Keratinocyte (primary cell): ENCODE measurements at regions not wholly inside any gene's neighbourhood (a gene's known extent, or its start where the extent isn't known, plus 50 kb on each side); places are given as distances from the start of the nearest gene placed in this dataset.

Experiments used
- DNase-seq: peaks from one replicate; pipeline ENCODE4 v3.0.0-alpha.2; 2011; ENCODE audit warnings: low read depth, missing footprints, low spot score
- FAIRE-seq: peaks from 2 replicates; lab custom pipeline; 2011; peaks lifted over from hg19 to GRCh38; lab: Jason Lieb, UNC
- H2AFZ ChIP-seq: 2 replicates; pipeline ENCODE4 v1.6.0; 2012; ENCODE audit warnings: low read length, control low read depth, inconsistent platforms; ENCODE audit not compliant: control insufficient read depth
- H3K27ac ChIP-seq: 2 replicates; pipeline ENCODE4 v1.5.1; 2011; ENCODE audit warnings: low read length; ENCODE audit not compliant: control insufficient read depth, insufficient read depth
- H3K27me3 ChIP-seq: 3 replicates; pipeline ENCODE4 v1.6.0; 2011; ENCODE audit warnings: low read length; ENCODE audit not compliant: control insufficient read depth, insufficient read depth; ENCODE audit errors: extremely low read depth
- H3K36me3 ChIP-seq, 2 experiments: 2 replicates in 1 of 2; 3 replicates in 1 of 2; pipeline ENCODE4 v1.5.1; 2011; ENCODE audit warnings: low read length in 2 of 2, mild to moderate bottlenecking in 1 of 2; ENCODE audit not compliant: control insufficient read depth in 2 of 2, insufficient read depth in 2 of 2; ENCODE audit errors: extremely low read depth in 1 of 2
- H3K4me1 ChIP-seq: 3 replicates; pipeline ENCODE4 v1.5.1; 2011; ENCODE audit warnings: low read length; ENCODE audit not compliant: control insufficient read depth, insufficient read depth; ENCODE audit errors: extremely low read depth
- H3K4me2 ChIP-seq: 3 replicates; pipeline ENCODE4 v1.6.0; 2011; ENCODE audit warnings: low read depth, low read length; ENCODE audit not compliant: control insufficient read depth, insufficient read depth; ENCODE audit errors: extremely low read depth
- H3K4me3 ChIP-seq, 3 experiments: fragments of 200-600 bp in 1 of 3; sonication (generic) in 1 of 3; 2 replicates in 2 of 3; 3 replicates in 1 of 3; pipeline ENCODE4 v1.5.1; 2011 to 2016; ENCODE audit warnings: low read length in 3 of 3, mild to moderate bottlenecking in 3 of 3, control low read depth in 2 of 3, inconsistent platforms in 1 of 3, low read depth in 1 of 3, mixed read lengths in 1 of 3, mixed run types in 1 of 3, moderate library complexity in 1 of 3; ENCODE audit not compliant: control insufficient read depth in 2 of 3, insufficient read depth in 2 of 3; ENCODE audit errors: extremely low read depth in 1 of 3
- H3K79me2 ChIP-seq: 2 replicates; pipeline ENCODE4 v1.6.0; 2012; ENCODE audit warnings: low read length; ENCODE audit not compliant: control insufficient read depth, insufficient read depth
- H3K9ac ChIP-seq: 3 replicates; pipeline ENCODE4 v1.6.0; 2011; ENCODE audit warnings: low read length; ENCODE audit not compliant: control insufficient read depth, insufficient read depth; ENCODE audit errors: extremely low read depth
- H3K9me1 ChIP-seq: 3 replicates; pipeline ENCODE4 v1.6.0; 2011; ENCODE audit warnings: low read length; ENCODE audit not compliant: control insufficient read depth, insufficient read depth; ENCODE audit errors: extremely low read depth
- H3K9me3 ChIP-seq: 2 replicates; pipeline ENCODE4 v1.5.1; 2012; ENCODE audit warnings: low read depth, low read length; ENCODE audit not compliant: control insufficient read depth
- H4K20me1 ChIP-seq: 3 replicates; pipeline ENCODE4 v1.6.0; 2011; ENCODE audit warnings: low read length; ENCODE audit not compliant: control insufficient read depth, insufficient read depth; ENCODE audit errors: extremely low read depth
- CTCF ChIP-seq, 3 experiments: IDR thresholded peaks in 1 of 3; conservative IDR thresholded peaks in 1 of 3; optimal IDR thresholded peaks in 1 of 3; 2 replicates in 2 of 3; 3 replicates in 1 of 3; pipeline versions ENCODE3 to v1.5.1; 2011; ENCODE audit warnings: low read length in 3 of 3, mild to moderate bottlenecking in 3 of 3, moderate library complexity in 2 of 3, control low read depth in 1 of 3, inconsistent platforms in 1 of 3; ENCODE audit not compliant: insufficient read depth in 2 of 3; ENCODE audit errors: extremely low read depth in 1 of 3
- EZH2 ChIP-seq: IDR thresholded peaks from one replicate; pipeline ENCODE4 v1.6.1; 2012; ENCODE audit warnings: inconsistent platforms, mild to moderate bottlenecking, low read length, moderate library complexity
- dilution Hi-C: fragments of 300-500 bp; cut with MboI; formaldehyde crosslinking; loops from one replicate; pipeline ENCODE4 v1.7.0; 2020; ENCODE audit warnings: low sequenced_read_pairs; ENCODE audit not compliant: extremely low pct_ligation_motif_present

DNA sequence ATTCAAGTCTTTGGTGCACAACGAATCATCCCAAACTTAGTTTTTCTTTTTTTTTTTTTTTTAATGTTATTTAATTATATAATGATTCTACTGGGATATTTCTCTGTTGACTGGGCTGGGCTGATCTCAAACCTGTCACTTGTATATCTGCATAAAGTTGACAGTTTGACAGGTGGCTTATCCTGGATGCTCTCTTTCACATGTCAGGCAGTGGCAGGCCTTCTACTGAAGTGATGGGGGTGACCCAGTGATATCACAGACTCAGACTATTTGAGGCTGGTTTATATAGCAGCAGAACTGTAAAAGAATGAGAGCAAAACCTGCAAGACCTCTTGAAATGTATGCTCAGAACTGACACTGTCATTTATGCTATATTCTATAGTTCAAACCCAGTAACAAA, 1813.5 kb upstream of the CDH6 start:
- no peaks in the 10 kb centered on the region for H3K9me1 ChIP-seq
- no peaks in the 10 kb centered on the region for H3K9me3 ChIP-seq
- no peak overlapping the region for H3K4me2 ChIP-seq
- H3K4me1 ChIP-seq: no peaks in the 10 kb centered on the region
- TF ChIP-seq EZH2 (no peak), CTCF (optimal IDR thresholded peaks at IDR 0.05 in 1 of 3, IDR thresholded peaks at IDR 0.05 in 1 of 3, conservative IDR thresholded peaks at IDR 0.05 in 1 of 3; ENCODE audit: extremely low read depth in 1 of 3, insufficient read depth in 2 of 3, low read length in 3 of 3) (no peak)
- H3K9ac ChIP-seq: no peak overlapping the region
- no peaks in the 10 kb centered on the region for H4K20me1 ChIP-seq
- H3K36me3 ChIP-seq: no peaks in the 10 kb centered on the region
- no peak overlapping the region for H2AFZ ChIP-seq
- DNase-seq (no peak), FAIRE-seq (no peak)
- no peaks in the 10 kb centered on the region for H3K27me3 ChIP-seq
- no peaks in the 10 kb centered on the region for H3K79me2 ChIP-seq
- dilution Hi-C loops: no loop called here
- H3K4me3 ChIP-seq: no peak overlapping the region
- H3K27ac ChIP-seq: no peak overlapping the region

DNA sequence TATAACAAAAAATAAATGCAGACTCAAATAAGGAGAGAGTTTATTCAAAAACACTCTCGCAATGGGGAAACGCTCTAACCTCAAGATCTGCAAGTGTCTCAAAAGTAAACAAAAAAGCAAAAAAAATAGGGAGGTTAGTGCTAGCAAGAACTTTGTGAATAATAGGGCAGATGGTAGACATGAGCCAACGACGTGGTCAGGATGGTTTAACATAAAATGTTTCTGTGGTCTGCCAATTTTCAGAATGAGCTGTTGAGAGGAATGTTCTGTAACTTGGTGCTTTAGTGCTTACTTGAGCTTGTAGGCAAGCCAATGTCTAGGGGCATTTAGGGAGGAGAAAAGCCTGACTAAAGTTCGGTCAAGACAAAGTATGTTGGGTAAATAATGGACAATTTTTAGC, 1813.9 kb upstream of the CDH6 start:
- no peak overlapping the region for H3K27ac ChIP-seq
- no peaks in the 10 kb centered on the region for H3K27me3 ChIP-seq
- dilution Hi-C loops: no loop called here
- no peak for TF ChIP-seq EZH2
- TF ChIP-seq CTCF (optimal IDR thresholded peaks at IDR 0.05 in 1 of 3, IDR thresholded peaks at IDR 0.05 in 1 of 3, conservative IDR thresholded peaks at IDR 0.05 in 1 of 3; ENCODE audit: extremely low read depth in 1 of 3, insufficient read depth in 2 of 3, low read length in 3 of 3): no peak
- H2AFZ ChIP-seq: no peak overlapping the region
- H3K4me1 ChIP-seq: no peaks in the 10 kb centered on the region
- FAIRE-seq (no peak), DNase-seq (no peak)
- H3K9ac ChIP-seq: no peak overlapping the region
- no peaks in the 10 kb centered on the region for H4K20me1 ChIP-seq
- no peaks in the 10 kb centered on the region for H3K79me2 ChIP-seq
- H3K4me3 ChIP-seq: no peak overlapping the region
- H3K9me1 ChIP-seq: no peaks in the 10 kb centered on the region
- H3K36me3 ChIP-seq: no peaks in the 10 kb centered on the region
- H3K9me3 ChIP-seq: no peaks in the 10 kb centered on the region
- H3K4me2 ChIP-seq: no peak overlapping the region
